ENCODE measurements at regions not wholly inside any gene's neighbourhood (a gene's known extent, or its start where the extent isn't known, plus 50 kb on each side); places are given as distances from the start of the nearest gene placed in this dataset.

- Histone ChIP-seq H3K27me3 (ENCODE audit: insufficient read depth, low read length) (no peaks in the 10 kb centered on the region), H3K4me1 (ENCODE audit: control insufficient read depth in 1 of 2, insufficient read depth in 2 of 2, low read length in 2 of 2) (peaks cover under 1 to 3% of the 10 kb centered on the region in 2 experiments), H3K79me2 (ENCODE audit: control insufficient read depth, insufficient read depth, low read length, poor library complexity) (no peaks in the 10 kb centered on the region), H4K12ac (ENCODE audit: low read depth, low read length) (no peak overlapping the region), H3K4me3 (ENCODE audit: low read depth, low read length) (no peak overlapping the region), H3K23ac (ENCODE audit: low read length) (no peak overlapping the region), H2BK5ac (ENCODE audit: low read depth, low read length, poor library complexity) (no peak overlapping the region), H3K4ac (ENCODE audit: low read depth, low read length) (no peak overlapping the region), H3K36me3 (ENCODE audit: control insufficient read depth in 1 of 2, insufficient read depth in 2 of 2, low read length in 2 of 2) (no peaks in the 10 kb centered on the region), H4K8ac (ENCODE audit: low read depth, low read length) (no peak overlapping the region), H3K4me2 (ENCODE audit: low read length) (no peak overlapping the region), H3K9me3 (ENCODE audit: insufficient read depth, low read depth, low read length) (no peaks in the 10 kb centered on the region), H3K14ac (ENCODE audit: low read length) (no peak overlapping the region), H3K27ac (ENCODE audit: low read depth, low read length) (no peak overlapping the region), H3K18ac (ENCODE audit: low read length) (no peak overlapping the region), H2AK5ac (ENCODE audit: low read length) (no peak overlapping the region), H3K9ac (ENCODE audit: low read length) (no peak overlapping the region), H4K91ac (ENCODE audit: low read depth, low read length) (no peak overlapping the region), H2BK120ac (ENCODE audit: insufficient read depth, low read length, poor library complexity) (no peak overlapping the region), H2AFZ (ENCODE audit: insufficient read depth, low read length, poor library complexity) (no peak overlapping the region), H2BK12ac (ENCODE audit: low read length) (no peak overlapping the region), H3K79me1 (ENCODE audit: low read length) (peaks cover 2% of the 10 kb centered on the region)
- no peak for DNase-seq
These were observed 529.8 kb upstream of the IGFBP3 start for GRCh38 chr7:46450886-46451285.

- Histone ChIP-seq H2BK5ac (ENCODE audit: low read depth, low read length, poor library complexity) (no peak overlapping the region), H3K36me3 (ENCODE audit: control insufficient read depth in 1 of 2, insufficient read depth in 2 of 2, low read length in 2 of 2) (no peaks in the 10 kb centered on the region), H2BK12ac (ENCODE audit: low read length) (no peak overlapping the region), H3K79me2 (ENCODE audit: control insufficient read depth, insufficient read depth, low read length, poor library complexity) (no peaks in the 10 kb centered on the region), H4K12ac (ENCODE audit: low read depth, low read length) (no peak overlapping the region), H3K27me3 (ENCODE audit: insufficient read depth, low read length) (no peaks in the 10 kb centered on the region), H2BK120ac (ENCODE audit: insufficient read depth, low read length, poor library complexity) (no peak overlapping the region), H3K4ac (ENCODE audit: low read depth, low read length) (no peak overlapping the region), H4K91ac (ENCODE audit: low read depth, low read length) (no peak overlapping the region), H3K4me1 (ENCODE audit: control insufficient read depth in 1 of 2, insufficient read depth in 2 of 2, low read length in 2 of 2) (no peaks in the 10 kb centered on the region), H4K8ac (ENCODE audit: low read depth, low read length) (no peak overlapping the region), H3K23ac (ENCODE audit: low read length) (no peak overlapping the region), H3K14ac (ENCODE audit: low read length) (no peak overlapping the region), H3K27ac (ENCODE audit: low read depth, low read length) (no peak overlapping the region), H3K4me3 (ENCODE audit: low read depth, low read length) (no peak overlapping the region), H3K79me1 (ENCODE audit: low read length) (no peaks in the 10 kb centered on the region), H3K9ac (ENCODE audit: low read length) (no peak overlapping the region), H2AFZ (ENCODE audit: insufficient read depth, low read length, poor library complexity) (no peak overlapping the region), H3K4me2 (ENCODE audit: low read length) (no peak overlapping the region), H2AK5ac (ENCODE audit: low read length) (no peak overlapping the region), H3K9me3 (ENCODE audit: insufficient read depth, low read depth, low read length) (no peaks in the 10 kb centered on the region), H3K18ac (ENCODE audit: low read length) (no peak overlapping the region)
- no peak for DNase-seq
- no CpG with 5 or more reads among the region's 2 CpGs for WGBS (ENCODE audit: extremely low coverage, insufficient coverage, insufficient read length)
These were observed 529.4 kb upstream of the IGFBP3 start for GRCh38 chr7:46450425-46450824.

DNA sequence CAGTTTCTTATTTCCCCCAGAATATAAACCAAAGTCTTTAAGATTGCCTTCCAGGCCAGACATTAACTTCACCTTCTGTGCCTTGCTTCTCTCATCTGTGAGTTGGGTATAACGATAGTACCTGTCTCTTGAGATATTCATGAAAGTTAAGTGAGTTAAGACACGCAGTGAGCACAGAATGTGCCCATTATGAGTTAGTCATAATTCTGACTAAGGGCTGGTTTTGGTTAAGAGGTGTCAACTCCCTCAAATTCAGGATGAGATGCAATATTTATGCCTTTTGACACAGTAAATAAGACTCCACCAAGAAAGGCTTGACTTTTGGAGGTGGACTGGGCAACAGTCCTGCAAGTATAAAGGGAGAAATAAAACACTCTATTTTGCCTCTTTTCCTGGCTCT, 528.7 kb upstream of the IGFBP3 start:
- no peaks in the 10 kb centered on the region for H3K9me3 ChIP-seq (ENCODE audit: insufficient read depth, low read depth, low read length)
- no CpG with 5 or more reads among the region's 2 CpGs for WGBS (ENCODE audit: extremely low coverage, insufficient coverage, insufficient read length)

GRCh38 chr7:46448478-46448877, 527.4 kb upstream of the IGFBP3 start:
- Histone ChIP-seq H4K8ac (ENCODE audit: low read depth, low read length) (no peak overlapping the region), H3K9ac (ENCODE audit: low read length) (no peak overlapping the region), H3K79me2 (ENCODE audit: control insufficient read depth, insufficient read depth, low read length, poor library complexity) (no peaks in the 10 kb centered on the region), H2AFZ (ENCODE audit: insufficient read depth, low read length, poor library complexity) (no peak overlapping the region), H4K12ac (ENCODE audit: low read depth, low read length) (no peak overlapping the region), H2BK12ac (ENCODE audit: low read length) (no peak overlapping the region), H3K4me3 (ENCODE audit: low read depth, low read length) (no peak overlapping the region), H3K14ac (ENCODE audit: low read length) (no peak overlapping the region), H3K4me1 (ENCODE audit: control insufficient read depth in 1 of 2, insufficient read depth in 2 of 2, low read length in 2 of 2) (no peaks in the 10 kb centered on the region), H3K4ac (ENCODE audit: low read depth, low read length) (no peak overlapping the region), H3K36me3 (ENCODE audit: control insufficient read depth in 1 of 2, insufficient read depth in 2 of 2, low read length in 2 of 2) (no peaks in the 10 kb centered on the region), H3K79me1 (ENCODE audit: low read length) (no peaks in the 10 kb centered on the region), H2BK5ac (ENCODE audit: low read depth, low read length, poor library complexity) (no peak overlapping the region), H3K27me3 (ENCODE audit: insufficient read depth, low read length) (no peaks in the 10 kb centered on the region), H4K91ac (ENCODE audit: low read depth, low read length) (no peak overlapping the region), H3K4me2 (ENCODE audit: low read length) (no peak overlapping the region), H3K23ac (ENCODE audit: low read length) (no peak overlapping the region), H3K27ac (ENCODE audit: low read depth, low read length) (no peak overlapping the region), H2BK120ac (ENCODE audit: insufficient read depth, low read length, poor library complexity) (no peak overlapping the region), H2AK5ac (ENCODE audit: low read length) (no peak overlapping the region), H3K9me3 (ENCODE audit: insufficient read depth, low read depth, low read length) (no peaks in the 10 kb centered on the region), H3K18ac (ENCODE audit: low read length) (no peak overlapping the region)
- WGBS (ENCODE audit: extremely low coverage, insufficient coverage, insufficient read length): no CpG with 5 or more reads among the region's 5 CpGs
- no peak for DNase-seq

More for the DNA sequence above, 528.7 kb upstream of the IGFBP3 start:
- Histone ChIP-seq H2BK12ac (ENCODE audit: low read length) (no peak overlapping the region), H3K14ac (ENCODE audit: low read length) (no peak overlapping the region), H2BK5ac (ENCODE audit: low read depth, low read length, poor library complexity) (no peak overlapping the region), H3K18ac (ENCODE audit: low read length) (no peak overlapping the region), H4K8ac (ENCODE audit: low read depth, low read length) (no peak overlapping the region), H3K27me3 (ENCODE audit: insufficient read depth, low read length) (no peaks in the 10 kb centered on the region), H2AK5ac (ENCODE audit: low read length) (no peak overlapping the region), H4K12ac (ENCODE audit: low read depth, low read length) (no peak overlapping the region), H3K4me1 (ENCODE audit: control insufficient read depth in 1 of 2, insufficient read depth in 2 of 2, low read length in 2 of 2) (no peaks in the 10 kb centered on the region), H3K36me3 (ENCODE audit: control insufficient read depth in 1 of 2, insufficient read depth in 2 of 2, low read length in 2 of 2) (no peaks in the 10 kb centered on the region), H2BK120ac (ENCODE audit: insufficient read depth, low read length, poor library complexity) (no peak overlapping the region), H3K9ac (ENCODE audit: low read length) (no peak overlapping the region), H3K79me2 (ENCODE audit: control insufficient read depth, insufficient read depth, low read length, poor library complexity) (no peaks in the 10 kb centered on the region), H3K4me3 (ENCODE audit: low read depth, low read length) (no peak overlapping the region), H4K91ac (ENCODE audit: low read depth, low read length) (no peak overlapping the region), H3K23ac (ENCODE audit: low read length) (no peak overlapping the region), H3K4me2 (ENCODE audit: low read length) (no peak overlapping the region), H3K79me1 (ENCODE audit: low read length) (no peaks in the 10 kb centered on the region), H2AFZ (ENCODE audit: insufficient read depth, low read length, poor library complexity) (no peak overlapping the region), H3K4ac (ENCODE audit: low read depth, low read length) (no peak overlapping the region), H3K27ac (ENCODE audit: low read depth, low read length) (no peak overlapping the region)
- DNase-seq: no peak
